ENCODE measurements at regions not wholly inside any gene's neighbourhood (a gene's known extent, or its start where the extent isn't known, plus 50 kb on each side); places are given as distances from the start of the nearest gene placed in this dataset.

GRCh38 chrX:144275367-144275766, 391.5 kb downstream of the UBE2NL start:
- no peak overlapping the region for H3K4me3 Mint-ChIP-seq

GRCh38 chrX:144275843-144276242, 392.0 kb downstream of the UBE2NL start:
- H3K9me3 Mint-ChIP-seq = peaks cover 22 to 24% of the 10 kb centered on the region in 2 donors
- H3K4me3 Mint-ChIP-seq = no peak overlapping the region
- DNase-seq = no peak
- no peak overlapping the region for H3K27ac Mint-ChIP-seq
- H3K4me1 Mint-ChIP-seq = no peaks in the 10 kb centered on the region
- H3K27me3 Mint-ChIP-seq = no peaks in the 10 kb centered on the region
- no peak for ATAC-seq

More at GRCh38 chrX:144275367-144275766, 391.5 kb downstream of the UBE2NL start:
- no peaks in the 10 kb centered on the region for H3K4me1 Mint-ChIP-seq
- DNase-seq (no peak), ATAC-seq (no peak)
- peaks cover 20 to 26% of the 10 kb centered on the region in 2 donors for H3K9me3 Mint-ChIP-seq
- no peak overlapping the region for H3K27ac Mint-ChIP-seq
- no peaks in the 10 kb centered on the region for H3K27me3 Mint-ChIP-seq

GRCh38 chrX:144293229-144293628, 409.4 kb downstream of the UBE2NL start:
- no peaks in the 10 kb centered on the region for H3K27me3 Mint-ChIP-seq
- H3K27ac Mint-ChIP-seq = no peak overlapping the region
- no peak for ATAC-seq
- H3K4me1 Mint-ChIP-seq = no peaks in the 10 kb centered on the region
- H3K9me3 Mint-ChIP-seq = peaks cover 0 to 13% of the 10 kb centered on the region in 2 donors
- H3K4me3 Mint-ChIP-seq = no peak overlapping the region
- DNase-seq = no peak

DNA sequence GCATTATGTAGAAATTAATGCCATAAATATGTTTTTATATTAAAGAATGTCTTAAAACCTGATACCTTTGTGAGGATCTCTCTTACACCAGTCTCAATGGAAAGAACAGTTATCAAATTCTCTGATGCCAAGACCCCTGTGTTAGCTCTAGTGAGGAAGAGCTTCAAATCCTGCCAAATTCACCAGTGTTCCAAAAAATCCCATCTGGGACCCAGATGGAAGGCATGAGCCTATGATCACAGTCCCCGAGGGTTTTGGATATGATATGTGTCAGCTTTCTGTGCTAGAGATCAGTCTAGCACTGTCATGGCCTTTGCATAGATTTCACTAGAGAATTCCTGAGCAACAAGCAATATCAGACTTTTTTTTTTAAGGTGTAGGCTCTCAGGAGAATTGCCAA, 412.1 kb downstream of the UBE2NL start:
- no peaks in the 10 kb centered on the region for H3K9me3 Mint-ChIP-seq
- no peaks in the 10 kb centered on the region for H3K27me3 Mint-ChIP-seq
- ATAC-seq (no peak), DNase-seq (no peak)
- H3K27ac Mint-ChIP-seq = no peak overlapping the region
- no peaks in the 10 kb centered on the region for H3K4me1 Mint-ChIP-seq
- H3K4me3 Mint-ChIP-seq = no peak overlapping the region

DNA sequence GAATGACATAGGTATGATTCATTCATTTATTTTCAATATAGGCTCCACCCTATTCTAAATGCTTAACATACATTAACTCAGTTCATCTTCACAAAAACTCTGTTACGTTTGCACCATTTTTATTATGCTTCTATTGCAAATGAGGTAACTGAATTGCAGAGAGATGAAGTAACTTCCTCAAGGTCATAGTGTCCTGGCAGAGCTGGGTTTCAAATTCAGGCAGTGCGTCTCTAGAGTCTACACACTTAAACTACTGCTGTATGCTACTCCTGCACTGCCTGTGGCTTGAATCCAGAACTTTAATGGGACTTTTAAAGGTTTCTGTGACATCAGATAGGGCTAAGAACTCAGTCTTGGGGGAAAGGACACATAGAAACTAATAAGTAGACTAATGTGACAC, 413.4 kb downstream of the UBE2NL start:
- Mint-ChIP-seq H3K4me1 (no peaks in the 10 kb centered on the region), H3K4me3 (no peak overlapping the region), H3K27ac (no peak overlapping the region), H3K27me3 (no peaks in the 10 kb centered on the region), H3K9me3 (no peaks in the 10 kb centered on the region)
- ATAC-seq (no peak), DNase-seq (no peak)

- DNase-seq = no peak
- Mint-ChIP-seq H3K4me3 (no peak overlapping the region), H3K27me3 (no peaks in the 10 kb centered on the region)
These were observed 443.6 kb downstream of the UBE2NL start for GRCh38 chrX:144327495-144327894.

DNA sequence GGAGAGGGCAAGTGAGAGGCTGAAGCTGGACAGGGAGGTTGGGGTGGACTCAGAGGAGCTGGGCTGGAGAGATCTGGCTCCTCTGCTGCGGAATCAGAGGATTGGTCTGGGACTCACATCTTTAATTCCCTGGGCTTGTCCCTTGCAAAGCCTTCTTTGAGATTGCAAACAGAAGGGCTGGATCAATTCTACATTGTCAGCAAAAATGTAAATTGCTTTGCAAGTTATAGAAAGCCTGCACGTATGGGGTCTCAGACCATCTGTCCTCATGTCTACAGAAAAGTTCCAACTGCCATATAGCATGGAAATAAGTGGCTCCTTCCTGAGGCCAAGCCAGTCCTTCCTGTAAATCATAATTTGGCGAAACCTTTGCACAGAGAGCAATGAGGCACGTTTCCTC, 449.6 kb downstream of the UBE2NL start:
- Mint-ChIP-seq H3K27ac (no peak overlapping the region), H3K4me3 (no peak overlapping the region), H3K9me3 (no peaks in the 10 kb centered on the region), H3K27me3 (no peaks in the 10 kb centered on the region), H3K4me1 (no peaks in the 10 kb centered on the region)
- DNase-seq (no peak), ATAC-seq (no peak)

More at GRCh38 chrX:144327495-144327894, 443.6 kb downstream of the UBE2NL start:
- no peak for ATAC-seq
- H3K27ac Mint-ChIP-seq = no peak overlapping the region
- H3K9me3 Mint-ChIP-seq = no peaks in the 10 kb centered on the region
- no peaks in the 10 kb centered on the region for H3K4me1 Mint-ChIP-seq

DNA sequence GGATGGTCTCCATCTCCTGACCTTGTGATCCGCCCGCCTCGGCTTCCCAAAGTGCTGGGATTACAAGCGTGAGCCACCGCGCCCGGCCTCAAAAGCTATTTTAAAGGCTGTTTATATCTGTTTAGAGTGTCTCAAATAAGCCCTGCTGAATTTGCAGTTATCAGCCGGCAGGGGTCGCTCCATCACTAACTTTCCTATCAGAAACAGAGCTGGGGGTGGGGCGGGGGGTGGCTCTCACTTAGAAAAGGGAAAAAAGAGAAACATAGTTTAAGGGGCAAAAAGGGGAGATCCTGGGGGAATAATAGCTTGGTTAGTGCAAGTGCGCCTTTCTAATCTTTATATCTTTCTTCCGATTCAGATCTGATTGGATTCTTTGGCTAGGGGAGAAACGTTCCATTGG, 450.7 kb downstream of the UBE2NL start:
- no peak for ATAC-seq
- Mint-ChIP-seq H3K4me3 (no peak overlapping the region), H3K9me3 (no peaks in the 10 kb centered on the region), H3K27me3 (no peaks in the 10 kb centered on the region), H3K4me1 (no peaks in the 10 kb centered on the region), H3K27ac (no peak overlapping the region)
- no peak for DNase-seq

- ATAC-seq (no peak), DNase-seq (no peak)
- H3K27me3 Mint-ChIP-seq = no peaks in the 10 kb centered on the region
- H3K4me1 Mint-ChIP-seq = no peaks in the 10 kb centered on the region
- no peaks in the 10 kb centered on the region for H3K9me3 Mint-ChIP-seq
- H3K27ac Mint-ChIP-seq = no peak overlapping the region
- H3K4me3 Mint-ChIP-seq = no peak overlapping the region
These were observed 451.5 kb downstream of the UBE2NL start for GRCh38 chrX:144335402-144335801.

GRCh38 chrX:144379156-144379555, 495.3 kb downstream of the UBE2NL start:
- Mint-ChIP-seq H3K4me3 (no peak overlapping the region), H3K27ac (no peak overlapping the region), H3K27me3 (no peaks in the 10 kb centered on the region), H3K9me3 (no peaks in the 10 kb centered on the region), H3K4me1 (no peaks in the 10 kb centered on the region)
- DNase-seq (no peak), ATAC-seq (no peak)

DNA sequence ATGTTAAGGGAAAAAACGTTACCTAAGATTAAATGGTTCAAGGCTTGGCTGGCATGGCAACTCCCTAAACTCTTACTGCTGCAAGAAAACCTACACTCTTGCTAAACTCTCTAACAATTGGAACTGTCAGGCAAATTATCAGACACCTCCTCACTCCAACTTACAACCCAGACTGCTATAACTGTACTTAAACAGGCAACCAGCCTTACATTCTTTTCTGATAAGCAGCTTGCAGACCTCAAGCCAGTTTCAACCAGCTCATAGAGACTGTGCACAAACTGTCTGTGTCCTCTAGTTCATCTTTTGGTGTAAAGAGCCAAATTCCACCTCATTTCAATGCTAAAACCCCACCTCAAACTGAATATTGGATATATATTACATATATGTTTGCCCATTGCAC, 504.9 kb downstream of the UBE2NL start:
- ATAC-seq (no peak), DNase-seq (no peak)
- Mint-ChIP-seq H3K4me1 (no peaks in the 10 kb centered on the region), H3K27me3 (no peaks in the 10 kb centered on the region), H3K27ac (no peak overlapping the region), H3K9me3 (no peaks in the 10 kb centered on the region), H3K4me3 (no peak overlapping the region)

Data from stimulated activated naive CD8-positive, alpha-beta T cell treated with anti-CD3 and anti-CD28 coated beads, Interleukin-15, amount 100 ng/mL, for 72 hours (primary cell).